HepG2 (cell line): ENCODE measurements at regions not wholly inside any gene's neighbourhood (a gene's known extent, or its start where the extent isn't known, plus 50 kb on each side); places are given as distances from the start of the nearest gene placed in this dataset.

Experiments
- ATAC-seq: fragments of 200-7000 bp; cut with Tn5 transposase; 3 replicates; pipeline ENCODE4 v1.9.1; 2020; ENCODE audit warnings: mild to moderate bottlenecking, moderate library complexity
- BruUV-seq: library from RNA; stranded (reverse); fragments of 400-500 nt; replicated peaks from 2 replicates; lab custom pipeline; 2021; lab: Mats Ljungman, UMichigan
- CTCF ChIA-PET: fragments of 300-600 bp; formaldehyde crosslinking; extraction: SDS; loops from one replicate; lab custom pipeline; 2021; ENCODE audit warnings: low total read pairs, inconsistent platforms, low intra/inter-chr PET ratio; lab: Yijun Ruan, JAX
- POLR2A ChIA-PET: fragments of 350-600 bp; sonication (Branson Sonifier 250); formaldehyde crosslinking; loops from one replicate; lab custom pipeline; 2020; ENCODE audit warnings: antibody characterized with exemption, inconsistent platforms; lab: Yijun Ruan, JAX
- DNase-seq: peaks from one replicate; pipeline ENCODE4 v3.0.0-alpha.2; 2015; ENCODE audit warnings: low spot score
- FAIRE-seq: peaks from 3 replicates; lab custom pipeline; 2011; peaks lifted over from hg19 to GRCh38; lab: Jason Lieb, UNC
- H2AFZ ChIP-seq: one replicate; pipeline ENCODE4 v1.6.1; 2011; ENCODE audit warnings: low read length, inconsistent platforms
- H3K27ac ChIP-seq: fragments of 300-600 bp; 3 replicates; pipeline ENCODE4 v1.8.0; 2011; ENCODE audit warnings: mixed run types, mild to moderate bottlenecking, mixed read lengths, low read length, inconsistent platforms; ENCODE audit not compliant: insufficient read depth; ENCODE audit errors: extremely low read length
- H3K27me3 ChIP-seq, 2 experiments: fragments of 200-600 bp in 1 of 2; 2 replicates in 1 of 2; 3 replicates in 1 of 2; pipeline versions ENCODE4 v1.6.0 to v1.8.0; 2011; ENCODE audit warnings: low read length in 2 of 2, mild to moderate bottlenecking in 2 of 2, moderate library complexity in 2 of 2, inconsistent platforms in 1 of 2; ENCODE audit not compliant: insufficient read depth in 2 of 2, control insufficient read depth in 1 of 2
- H3K36me3 ChIP-seq, 2 experiments: fragments of 200-600 bp in 1 of 2; replicated peaks in 1 of 2; 2 replicates in 1 of 2; 3 replicates in 1 of 2; pipeline versions ENCODE4 v1.5.1 to v1.8.0; 2011; ENCODE audit warnings: low read length in 2 of 2, inconsistent platforms in 1 of 2; ENCODE audit not compliant: insufficient read depth in 2 of 2, control insufficient read depth in 1 of 2
- H3K4me1 ChIP-seq: 2 replicates; pipeline ENCODE4 v1.5.1; 2012; ENCODE audit warnings: low read length, inconsistent platforms; ENCODE audit not compliant: insufficient read depth
- H3K4me2 ChIP-seq: 2 replicates; pipeline ENCODE4 v1.6.0; 2011; ENCODE audit warnings: low read depth, low read length, inconsistent platforms
- H3K4me3 ChIP-seq, 3 experiments: fragments of 200-600 bp in 1 of 3; sonication (generic), shearing (Covaris generic) in 1 of 3; replicated peaks in 1 of 3; 2 replicates each; pipeline ENCODE4 v1.5.1; 2011 to 2016; ENCODE audit warnings: low read length in 3 of 3, inconsistent platforms in 2 of 3, low read depth in 2 of 3, mild to moderate bottlenecking in 2 of 3, control low read depth in 1 of 3, mixed read lengths in 1 of 3; ENCODE audit not compliant: insufficient read depth in 1 of 3
- H3K79me2 ChIP-seq: one replicate; pipeline ENCODE4 v1.6.1; 2011; ENCODE audit warnings: low read length, inconsistent platforms; ENCODE audit not compliant: insufficient read depth
- H3K9ac ChIP-seq: 2 replicates; pipeline ENCODE4 v1.6.0; 2011; ENCODE audit warnings: mild to moderate bottlenecking, low read depth, low read length, inconsistent platforms; ENCODE audit not compliant: insufficient read depth
- H3K9me3 ChIP-seq: 2 replicates; pipeline ENCODE4 v1.5.1; 2012; ENCODE audit warnings: mild to moderate bottlenecking, low read length
- H4K20me1 ChIP-seq: 2 replicates; pipeline ENCODE4 v1.6.0; 2011; ENCODE audit warnings: inconsistent platforms, mild to moderate bottlenecking, low read length, moderate library complexity; ENCODE audit not compliant: insufficient read depth
- ATF1 ChIP-seq: IDR thresholded peaks from 2 replicates; pipeline ENCODE4 v1.6.1; 2016; ENCODE audit warnings: mild to moderate bottlenecking, control low read depth
- FOXC1 ChIP-seq: sonication (generic); formaldehyde crosslinking; IDR thresholded peaks from 2 replicates; pipeline ENCODE4 v1.8.0; 2022; ENCODE audit warnings: mild to moderate bottlenecking, missing genetic modification reagents, borderline replicate concordance
- GABPA ChIP-seq, 2 experiments: IDR thresholded peaks; 2 replicates each; pipeline ENCODE4 v1.6.1; 2011 to 2016; ENCODE audit warnings: low read depth in 2 of 2, low read length in 1 of 2, missing biosample characterization in 1 of 2, missing genetic modification characterization in 1 of 2
- HIVEP1 ChIP-seq: sonication (generic); formaldehyde crosslinking; IDR thresholded peaks from 2 replicates; pipeline ENCODE4 v1.4.0; 2020; ENCODE audit warnings: mild to moderate bottlenecking, missing genetic modification reagents
- NBN ChIP-seq: fragments of 450-650 bp; conservative IDR thresholded peaks from 2 replicates; pipeline ENCODE4 v1.6.1; 2017
- NRL ChIP-seq: sonication (generic); formaldehyde crosslinking; IDR thresholded peaks from 2 replicates; pipeline ENCODE4 v1.5.0; 2020; ENCODE audit warnings: missing genetic modification reagents, mild to moderate bottlenecking, moderate library complexity, borderline replicate concordance
- PHF21A ChIP-seq: sonication (generic); formaldehyde crosslinking; IDR thresholded peaks from 2 replicates; pipeline ENCODE4 v1.5.0; 2020; ENCODE audit warnings: mild to moderate bottlenecking, missing genetic modification reagents
- RFX1 ChIP-seq: fragments of 450-650 bp; IDR thresholded peaks from 2 replicates; pipeline ENCODE4 v1.6.1; 2017
- THYN1 ChIP-seq: sonication (generic); formaldehyde crosslinking; IDR thresholded peaks from 2 replicates; pipeline ENCODE4 v1.8.1; 2023; ENCODE audit warnings: low read depth, mild to moderate bottlenecking, moderate library complexity, missing genetic modification reagents, borderline replicate concordance
- ZNF296 ChIP-seq: sonication (generic); formaldehyde crosslinking; conservative IDR thresholded peaks from 2 replicates; pipeline ENCODE4 v1.5.0; 2020; ENCODE audit warnings: mild to moderate bottlenecking, missing genetic modification reagents
- ZNF430 ChIP-seq: sonication (generic); formaldehyde crosslinking; IDR thresholded peaks from 2 replicates; pipeline ENCODE4 v1.9.0; 2021; ENCODE audit warnings: mild to moderate bottlenecking, missing genetic modification reagents
- ZNF446 ChIP-seq: sonication (generic); formaldehyde crosslinking; IDR thresholded peaks from 2 replicates; pipeline ENCODE4 v1.5.0; 2020; ENCODE audit warnings: mild to moderate bottlenecking, missing genetic modification reagents
- ZNF496 ChIP-seq: sonication (generic); formaldehyde crosslinking; IDR thresholded peaks from 2 replicates; pipeline ENCODE4 v1.8.1; 2023; ENCODE audit warnings: mild to moderate bottlenecking, moderate library complexity, missing genetic modification reagents; ENCODE audit not compliant: insufficient replicate concordance
- ZNF557 ChIP-seq: sonication (generic); formaldehyde crosslinking; IDR thresholded peaks from 2 replicates; pipeline ENCODE4 v1.4.0; 2020; ENCODE audit warnings: missing genetic modification reagents
- ZNF7 ChIP-seq: IDR thresholded peaks from 2 replicates; pipeline ENCODE4 v1.6.1; 2016; ENCODE audit warnings: missing biosample characterization, missing genetic modification reagents
- WGBS: methylation state at CpG from one replicate; pipeline ENCODE4 v1.1.6; 2017; ENCODE audit warnings: low lambda C conversion rate; 5-methylcytosine and 5-hydroxymethylcytosine counted together
- in situ Hi-C: cut with HindIII; loops from 2 replicates; pipeline ENCODE4 v1.10.0; 2017; ENCODE audit warnings: low pct_unique_long_range_greater_than_20kb; ENCODE audit not compliant: extremely low pct_ligation_motif_present
- intact Hi-C: fragments of 100-400 bp; cut with micrococcal nuclease; formaldehyde crosslinking; loops from one replicate; pipeline ENCODE4 v1.10.0; 2022; ENCODE audit not compliant: unreplicated experiment
- TF ChIP-seq, protein P1 (sequence below): IDR thresholded peaks from 2 replicates; pipeline ENCODE4 v1.6.1; 2016; ENCODE audit warnings: missing biosample characterization, missing genetic modification reagents, low read depth
- TF ChIP-seq, protein P2 (sequence below): sonication (generic); formaldehyde crosslinking; IDR thresholded peaks from 2 replicates; pipeline ENCODE4 v1.5.0; 2020; ENCODE audit warnings: mild to moderate bottlenecking, missing genetic modification reagents, moderate library complexity

DNA sequence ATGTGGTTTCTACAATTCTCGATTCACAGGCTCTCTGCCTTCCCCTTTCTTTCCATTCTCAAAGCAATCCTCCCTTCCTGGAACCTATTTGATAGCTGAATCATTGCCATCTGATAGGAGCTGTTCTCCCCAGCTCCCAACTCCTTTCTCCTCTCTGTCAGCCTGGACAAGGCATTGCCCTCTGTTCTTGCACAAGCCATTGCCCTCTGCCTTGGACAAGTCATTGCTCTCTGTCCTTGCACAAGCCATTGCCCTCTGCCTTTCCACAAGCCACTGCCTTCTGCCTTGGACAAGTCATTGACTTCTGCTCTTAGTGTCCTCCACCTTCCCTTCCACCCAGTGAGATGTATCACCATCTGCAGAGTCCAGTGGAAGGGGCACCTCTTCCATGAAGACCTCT lies 256.1 kb upstream of the STS start:
- no TSS peak for BruUV-seq
- no peaks in the 10 kb centered on the region for H3K79me2 ChIP-seq
- DNase-seq (no peak), FAIRE-seq (no peak), ATAC-seq (no peak)
- in situ Hi-C loops (no loop called here), intact Hi-C loops (no loop called here)
- ChIA-PET POLR2A (no interaction called here), CTCF (no interaction called here)
- no peak overlapping the region for H2AFZ ChIP-seq
- H3K4me2 ChIP-seq = no peak overlapping the region
- no peak overlapping the region for H3K27ac ChIP-seq
- H3K36me3 ChIP-seq = no peaks in the 10 kb centered on the region
- TF ChIP-seq ZNF496 (CRISPR knock-in tag) = no peak
- no peak for TF ChIP-seq FOXC1 (CRISPR knock-in tag)
- no peak for TF ChIP-seq HIVEP1 (CRISPR knock-in tag)
- no peak for TF ChIP-seq THYN1 (CRISPR knock-in tag)
- no peaks in the 10 kb centered on the region for H3K4me1 ChIP-seq
- no peaks in the 10 kb centered on the region for H3K27me3 ChIP-seq
- no peaks in the 10 kb centered on the region for H3K9me3 ChIP-seq
- WGBS = 0% methylated on average over 1 of the region's 1 CpG
- no peak overlapping the region for H3K9ac ChIP-seq
- H3K4me3 ChIP-seq = no peak overlapping the region
- H4K20me1 ChIP-seq = no peaks in the 10 kb centered on the region

DNA sequence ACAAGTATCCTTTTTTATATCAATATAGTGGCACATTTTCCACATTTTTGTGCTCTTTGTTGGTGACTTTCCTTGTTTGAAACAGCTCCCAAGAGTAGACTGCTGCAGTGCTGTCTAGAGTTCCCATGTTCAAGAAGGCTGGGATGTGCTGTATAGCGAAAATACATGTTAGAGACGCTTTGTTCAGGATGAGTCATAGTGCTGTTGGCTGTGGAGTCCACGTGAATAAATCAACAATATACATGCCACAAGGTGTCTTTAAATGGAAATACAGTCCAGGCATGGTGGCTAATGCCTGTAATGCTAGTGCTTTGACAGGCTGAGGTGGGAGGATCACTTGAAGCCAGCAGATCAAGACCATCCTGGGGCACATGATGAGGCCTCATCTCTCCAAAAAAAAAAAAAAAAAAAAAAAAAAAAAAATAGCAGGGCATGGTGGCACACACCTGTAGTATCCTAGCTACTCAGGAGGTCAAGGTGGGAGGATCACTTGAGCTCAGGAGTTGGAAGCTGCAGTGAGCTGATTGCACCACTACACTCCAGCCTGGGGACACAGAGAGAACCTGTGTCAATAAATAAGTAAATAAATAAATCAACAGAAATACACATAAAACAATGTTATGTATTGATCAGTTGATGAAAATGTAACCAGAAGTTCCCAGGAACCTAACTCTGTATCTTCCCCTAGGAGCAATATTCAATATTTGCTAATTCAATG lies 256.8 kb upstream of the STS start:
- Histone ChIP-seq H3K9ac (no peak overlapping the region), H3K27ac (no peak overlapping the region), H3K79me2 (no peaks in the 10 kb centered on the region), H4K20me1 (no peaks in the 10 kb centered on the region), H3K36me3 (no peaks in the 10 kb centered on the region), H3K9me3 (no peaks in the 10 kb centered on the region), H3K4me1 (no peaks in the 10 kb centered on the region), H3K27me3 (no peaks in the 10 kb centered on the region), H2AFZ (no peak overlapping the region), H3K4me2 (no peak overlapping the region), H3K4me3 (no peak overlapping the region)
- POLR2A ChIA-PET = no interaction called here
- in situ Hi-C loops (no loop called here), intact Hi-C loops (no loop called here)
- no TSS peak for BruUV-seq
- no peak for ATAC-seq
- no peak for FAIRE-seq
- no peak for DNase-seq
- CTCF ChIA-PET = no interaction called here
- 31% methylated on average over 3 of the region's 3 CpGs for WGBS
- TF ChIP-seq ZNF446 (CRISPR knock-in tag) (no peak), PHF21A (no peak), NBN (no peak), ZNF296 (CRISPR knock-in tag) (no peak), NRL (CRISPR knock-in tag) (no peak), ZNF430 (CRISPR knock-in tag) (no peak), RFX1 (no peak), ZNF7 (CRISPR knock-in tag) (no peak), ATF1 (no peak), ZNF557 (CRISPR knock-in tag) (no peak), GABPA (IDR thresholded peaks at IDR 0.05; ENCODE audit: low read depth, low read length) (no peak), GABPA (CRISPR knock-in tag; IDR thresholded peaks at IDR 0.05; ENCODE audit: low read depth) (no peak)
- TF ChIP-seq, protein P1, sequence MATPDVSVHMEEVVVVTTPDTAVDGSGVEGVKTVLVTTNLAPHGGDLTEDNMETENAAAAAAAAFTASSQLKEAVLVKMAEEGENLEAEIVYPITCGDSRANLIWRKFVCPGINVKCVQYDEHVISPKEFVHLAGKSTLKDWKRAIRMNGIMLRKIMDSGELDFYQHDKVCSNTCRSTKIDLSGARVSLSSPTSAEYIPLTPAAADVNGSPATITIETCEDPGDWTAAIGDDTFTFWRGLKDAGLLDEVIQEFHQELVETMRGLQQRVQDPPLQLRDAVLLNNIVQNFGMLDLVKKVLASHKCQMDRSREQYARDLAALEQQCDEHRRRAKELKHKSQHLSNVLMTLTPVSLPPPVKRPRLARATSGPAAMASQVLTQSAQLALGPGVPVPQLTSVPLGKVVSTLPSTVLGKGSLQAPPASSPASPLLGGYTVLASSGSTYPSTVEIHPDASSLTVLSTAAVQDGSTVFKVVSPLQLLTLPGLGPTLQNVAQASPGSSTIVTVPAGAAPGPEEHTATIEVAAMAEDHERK = no peak
- TF ChIP-seq, protein P2, sequence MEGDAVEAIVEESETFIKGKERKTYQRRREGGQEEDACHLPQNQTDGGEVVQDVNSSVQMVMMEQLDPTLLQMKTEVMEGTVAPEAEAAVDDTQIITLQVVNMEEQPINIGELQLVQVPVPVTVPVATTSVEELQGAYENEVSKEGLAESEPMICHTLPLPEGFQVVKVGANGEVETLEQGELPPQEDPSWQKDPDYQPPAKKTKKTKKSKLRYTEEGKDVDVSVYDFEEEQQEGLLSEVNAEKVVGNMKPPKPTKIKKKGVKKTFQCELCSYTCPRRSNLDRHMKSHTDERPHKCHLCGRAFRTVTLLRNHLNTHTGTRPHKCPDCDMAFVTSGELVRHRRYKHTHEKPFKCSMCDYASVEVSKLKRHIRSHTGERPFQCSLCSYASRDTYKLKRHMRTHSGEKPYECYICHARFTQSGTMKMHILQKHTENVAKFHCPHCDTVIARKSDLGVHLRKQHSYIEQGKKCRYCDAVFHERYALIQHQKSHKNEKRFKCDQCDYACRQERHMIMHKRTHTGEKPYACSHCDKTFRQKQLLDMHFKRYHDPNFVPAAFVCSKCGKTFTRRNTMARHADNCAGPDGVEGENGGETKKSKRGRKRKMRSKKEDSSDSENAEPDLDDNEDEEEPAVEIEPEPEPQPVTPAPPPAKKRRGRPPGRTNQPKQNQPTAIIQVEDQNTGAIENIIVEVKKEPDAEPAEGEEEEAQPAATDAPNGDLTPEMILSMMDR (CRISPR knock-in tag) = no peak
